Ovary (tissue), 7 donors: ENCODE measurements at regions not wholly inside any gene's neighbourhood (a gene's known extent, or its start where the extent isn't known, plus 50 kb on each side); places are given as distances from the start of the nearest gene placed in this dataset.

Experiments used
- DNase-seq, 5 donors: peaks; one replicate each; pipeline ENCODE4 v3.0.0-alpha.2; 2019 to 2020
- H3K27ac ChIP-seq, 2 donors: fragments of 200-600 bp; one replicate each; pipeline versions ENCODE4 v1.5.1 to v1.8.0; 2019 to 2022
- H3K27me3 ChIP-seq: fragments of 200-600 bp; one replicate; pipeline ENCODE4 v1.8.0; 2022
- H3K36me3 ChIP-seq: fragments of 200-600 bp; sonication (generic); one replicate; pipeline ENCODE4 v1.5.1; 2019
- H3K4me1 ChIP-seq: one replicate; pipeline ENCODE4 v1.8.1; 2013; ENCODE audit warnings: mild to moderate bottlenecking, moderate library complexity; ENCODE audit not compliant: insufficient read depth
- H3K4me3 ChIP-seq: fragments of 200-600 bp; sonication (generic); one replicate; pipeline ENCODE4 v1.5.1; 2017
- H3K9me3 ChIP-seq, 2 donors: fragments of 200-600 bp in 1 of 2; sonication (generic) in 1 of 2; one replicate each; pipeline versions ENCODE4 v1.5.1 to v1.8.1; 2013 to 2019; ENCODE audit warnings: mild to moderate bottlenecking in 1 of 2, moderate library complexity in 1 of 2
- EP300 ChIP-seq: sonication (generic); formaldehyde crosslinking; IDR thresholded peaks from one replicate; pipeline ENCODE4 v1.6.1; 2017; ENCODE audit warnings: antibody characterized with exemption
- POLR2A ChIP-seq: fragments of 450-650 bp; IDR thresholded peaks from one replicate; pipeline ENCODE4 v1.6.1; 2017; ENCODE audit warnings: antibody characterized with exemption, mild to moderate bottlenecking, moderate library complexity
- WGBS, 3 donors: extraction: QIAGEN DNeasy Blood & Tissue Kit in 1 of 3; methylation state at CpG; one replicate each; pipeline versions ENCODE4 v1.1.5 to v1.1.7; 2013 to 2017; 5-methylcytosine and 5-hydroxymethylcytosine counted together
- intact Hi-C, 4 donors: fragments of 100-400 bp; cut with DNase I; formaldehyde crosslinking; loops; one replicate each; pipeline versions ENCODE4 v1.11.0 to v1.15.1; 2022 to 2023
- TF ChIP-seq, protein P1 (sequence below), 3 donors: fragments of 450-650 bp in 2 of 3; fragments of 200-600 bp in 1 of 3; IDR thresholded peaks; one replicate each; pipeline versions ENCODE4 v1.5.1 to v1.8.0; 2016 to 2022; ENCODE audit warnings: antibody characterized with exemption in 3 of 3, mild to moderate bottlenecking in 1 of 3
- donor health status: DM: no; HTN: no; CAD: no; lungs with moderate emphysema.
- donor health status: DM: no; HTN: no; CAD: no.
- donor health status: Bipolar disorder and iron deficiency.
- donor health status: DM: no; HTN: no; CAD: no.
- donor health status: DM: yes; HTN: yes; CAD: no.

DNA sequence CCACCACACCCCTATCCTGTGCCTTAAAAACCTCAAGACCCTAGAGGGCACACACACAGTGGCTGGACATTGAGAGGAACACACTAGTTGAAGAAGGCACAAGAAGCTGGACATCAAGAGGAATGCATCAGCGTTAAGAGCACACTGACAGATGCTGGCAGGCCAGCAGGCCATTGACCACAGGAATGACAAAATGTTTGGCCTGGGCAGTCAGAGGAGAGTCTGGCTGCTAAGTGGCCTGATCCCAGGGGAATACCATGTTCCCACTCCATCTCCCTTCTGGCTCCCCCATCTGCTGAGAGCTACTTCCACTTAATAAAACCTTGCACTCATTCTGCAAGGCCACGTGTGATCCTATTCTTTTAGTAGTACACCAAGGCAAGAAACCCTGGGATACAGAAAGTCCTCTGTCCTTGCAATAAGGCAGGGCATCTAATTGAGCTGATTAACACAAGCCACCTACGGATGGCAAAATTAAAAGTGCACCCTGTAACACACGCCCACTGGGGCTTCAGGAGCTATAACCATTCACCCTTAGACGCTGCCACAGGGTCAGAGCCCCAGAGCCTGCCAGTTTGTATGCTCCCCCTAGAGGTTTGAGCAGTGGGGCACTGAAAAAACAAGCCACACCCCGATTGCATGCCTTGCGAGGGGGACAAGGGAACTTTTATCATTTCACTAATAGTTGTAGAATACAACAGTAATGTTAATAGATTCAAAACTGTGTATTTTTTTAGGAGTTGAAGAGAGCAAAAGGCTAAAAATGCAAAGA, 1216.1 kb upstream of the NCAM2 start:
- H3K36me3 ChIP-seq: no peaks in the 10 kb centered on the region
- intact Hi-C loops: no loop called here
- no peak overlapping the region for H3K27ac ChIP-seq
- TF ChIP-seq, protein P1, sequence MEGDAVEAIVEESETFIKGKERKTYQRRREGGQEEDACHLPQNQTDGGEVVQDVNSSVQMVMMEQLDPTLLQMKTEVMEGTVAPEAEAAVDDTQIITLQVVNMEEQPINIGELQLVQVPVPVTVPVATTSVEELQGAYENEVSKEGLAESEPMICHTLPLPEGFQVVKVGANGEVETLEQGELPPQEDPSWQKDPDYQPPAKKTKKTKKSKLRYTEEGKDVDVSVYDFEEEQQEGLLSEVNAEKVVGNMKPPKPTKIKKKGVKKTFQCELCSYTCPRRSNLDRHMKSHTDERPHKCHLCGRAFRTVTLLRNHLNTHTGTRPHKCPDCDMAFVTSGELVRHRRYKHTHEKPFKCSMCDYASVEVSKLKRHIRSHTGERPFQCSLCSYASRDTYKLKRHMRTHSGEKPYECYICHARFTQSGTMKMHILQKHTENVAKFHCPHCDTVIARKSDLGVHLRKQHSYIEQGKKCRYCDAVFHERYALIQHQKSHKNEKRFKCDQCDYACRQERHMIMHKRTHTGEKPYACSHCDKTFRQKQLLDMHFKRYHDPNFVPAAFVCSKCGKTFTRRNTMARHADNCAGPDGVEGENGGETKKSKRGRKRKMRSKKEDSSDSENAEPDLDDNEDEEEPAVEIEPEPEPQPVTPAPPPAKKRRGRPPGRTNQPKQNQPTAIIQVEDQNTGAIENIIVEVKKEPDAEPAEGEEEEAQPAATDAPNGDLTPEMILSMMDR (IDR thresholded peaks at IDR 0.05): no peak
- no peak for TF ChIP-seq EP300
- TF ChIP-seq POLR2A: no peak
- no peaks in the 10 kb centered on the region for H3K27me3 ChIP-seq
- 82 to 88% (median 86%) methylated on average over 7 of the region's 7 CpGs for WGBS, 3 donors
- H3K9me3 ChIP-seq: no peaks in the 10 kb centered on the region
- no peak for DNase-seq
- no peaks in the 10 kb centered on the region for H3K4me1 ChIP-seq
- no peak overlapping the region for H3K4me3 ChIP-seq

DNA sequence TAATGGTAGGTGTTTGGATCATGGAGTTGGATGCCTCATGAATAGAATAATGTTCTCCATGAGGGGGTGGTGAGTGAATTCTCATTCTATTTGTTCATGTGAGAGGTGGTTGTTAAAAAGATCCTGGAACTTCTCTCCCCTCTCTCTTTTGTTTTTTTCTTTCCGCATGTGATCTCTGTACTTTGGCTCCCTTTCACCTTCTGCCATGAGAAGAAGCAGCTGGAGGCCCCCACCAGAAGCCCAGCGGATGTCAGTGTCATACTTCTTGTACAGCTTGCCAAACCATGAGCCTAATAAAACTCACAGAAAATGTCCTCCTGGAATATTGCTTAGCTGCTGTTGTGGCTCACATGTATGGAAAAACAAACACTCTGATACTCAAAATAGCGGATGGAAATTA, 1212.3 kb upstream of the NCAM2 start:
- Histone ChIP-seq H3K9me3 (no peaks in the 10 kb centered on the region), H3K36me3 (no peaks in the 10 kb centered on the region), H3K27ac (no peak overlapping the region), H3K4me3 (no peak overlapping the region), H3K27me3 (no peaks in the 10 kb centered on the region), H3K4me1 (no peaks in the 10 kb centered on the region)
- WGBS, 3 donors: 53 to 70% (median 58%) methylated on average over 3 of the region's 3 CpGs
- intact Hi-C loops: no loop called here
- no peak for DNase-seq
- no peak for TF ChIP-seq EP300
- TF ChIP-seq, protein P1 (IDR thresholded peaks at IDR 0.05): no peak
- TF ChIP-seq POLR2A: no peak

DNA sequence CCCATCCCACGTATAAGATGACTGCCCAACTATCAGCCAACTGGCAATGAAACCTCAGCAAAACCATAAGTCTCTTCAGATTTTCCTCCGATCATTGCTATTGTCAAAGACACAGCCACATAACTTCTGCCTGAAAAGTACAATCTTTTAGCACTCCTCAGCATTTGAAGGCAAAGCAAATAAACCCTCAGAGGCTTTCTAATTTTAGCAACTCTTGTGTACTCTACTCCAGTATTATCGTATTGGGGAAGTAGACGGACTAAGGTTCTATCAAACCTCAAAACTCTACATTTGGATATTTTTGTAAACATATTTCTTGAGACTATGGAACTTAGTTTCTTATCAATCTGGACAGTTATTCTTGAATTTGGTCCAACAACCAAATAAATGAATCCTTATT, 1206.2 kb upstream of the NCAM2 start:
- no peak for DNase-seq
- no peaks in the 10 kb centered on the region for H3K9me3 ChIP-seq
- intact Hi-C loops: no loop called here
- no peaks in the 10 kb centered on the region for H3K4me1 ChIP-seq
- TF ChIP-seq POLR2A: no peak
- TF ChIP-seq EP300: no peak
- TF ChIP-seq, protein P1 (IDR thresholded peaks at IDR 0.05): no peak
- no peak overlapping the region for H3K27ac ChIP-seq
- no peaks in the 10 kb centered on the region for H3K36me3 ChIP-seq
- 44 to 59% (median 53%) methylated on average over 4 of the region's 4 CpGs for WGBS, 3 donors
- no peaks in the 10 kb centered on the region for H3K27me3 ChIP-seq
- no peak overlapping the region for H3K4me3 ChIP-seq

DNA sequence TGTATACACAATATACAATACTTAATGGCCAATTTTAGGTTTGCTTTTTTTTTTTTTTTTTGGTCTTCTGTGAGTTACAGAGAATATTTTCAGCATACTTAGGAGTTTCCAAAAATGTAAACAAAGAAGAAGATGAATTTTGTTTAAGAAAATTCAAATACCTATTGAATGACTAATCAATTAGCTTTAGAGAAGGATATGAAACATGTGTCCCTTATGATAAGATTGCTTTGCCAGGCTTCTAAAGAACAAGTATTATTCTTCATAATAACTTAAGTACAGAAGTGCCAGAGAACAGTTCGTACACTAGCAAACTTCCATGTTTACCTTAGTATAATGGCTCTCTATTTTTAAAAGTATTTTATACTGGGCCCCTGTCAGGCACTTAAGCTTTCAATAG, 1191.0 kb upstream of the NCAM2 start:
- 6 to 25% (median 7%) methylated on average over 1 of the region's 1 CpG for WGBS, 3 donors
- intact Hi-C loops: no loop called here

More for the DNA sequence above, 1191.0 kb upstream of the NCAM2 start:
- Histone ChIP-seq H3K27ac (no peak overlapping the region), H3K4me1 (no peaks in the 10 kb centered on the region), H3K9me3 (no peaks in the 10 kb centered on the region), H3K4me3 (no peak overlapping the region), H3K27me3 (no peaks in the 10 kb centered on the region), H3K36me3 (no peaks in the 10 kb centered on the region)
- no peak for DNase-seq
- TF ChIP-seq POLR2A (no peak), EP300 (no peak)
- TF ChIP-seq, protein P1 (IDR thresholded peaks at IDR 0.05): no peak
